ENCODE measurements at regions not wholly inside any gene's neighbourhood (a gene's known extent, or its start where the extent isn't known, plus 50 kb on each side); places are given as distances from the start of the nearest gene placed in this dataset.

GRCh38 chr14:42980419-42980818, 1373.7 kb downstream of the LRFN5 start:
- CTCF ChIA-PET, result no interaction called here
- H2AK9ac ChIP-seq (replicated peaks; ENCODE audit: low read depth, low read length, poor library complexity), result no peak overlapping the region
- no peak overlapping the region for H3K27ac ChIP-seq (ENCODE audit: insufficient read depth, low read length)
- WGBS, 2 experiments (ENCODE audit: extremely low coverage in 2 of 2, insufficient read length in 1 of 2), result no CpG with 5 or more reads among the region's 1 CpG
- H3K4ac ChIP-seq (ENCODE audit: low read depth, low read length), result no peak overlapping the region
- H2AFZ ChIP-seq (replicated peaks; ENCODE audit: low read length, poor library complexity), result no peak overlapping the region
- no peaks in the 10 kb centered on the region for H3K4me1 ChIP-seq (ENCODE audit: control insufficient read depth, insufficient read depth, low read length)
- dilution Hi-C loops (cut with HindIII; ENCODE audit: low sequenced_read_pairs, unreplicated experiment) (no loop called here), in situ Hi-C loops (cut with MboI; ENCODE audit: low sequenced_read_pairs) (no loop called here), intact Hi-C loops (cut with micrococcal nuclease) (no loop called here)
- H3K79me1 ChIP-seq (ENCODE audit: low read depth in 1 of 2, low read length in 2 of 2), result no peaks in the 10 kb centered on the region
- H2AK5ac ChIP-seq (ENCODE audit: low read depth, low read length), result no peak overlapping the region
- no peak overlapping the region for H3K9ac ChIP-seq (ENCODE audit: low read depth, low read length)
- DNase-seq, result no peak
- POLR2A ChIA-PET (ENCODE audit: unreplicated experiment), result no interaction called here
- no peaks in the 10 kb centered on the region for H3K36me3 ChIP-seq (ENCODE audit: control insufficient read depth, insufficient read depth, low read length)
- H3K4me3 ChIP-seq (ENCODE audit: insufficient read depth, low read depth, low read length), result no peak overlapping the region
- H4K8ac ChIP-seq (ENCODE audit: low read depth in 2 of 2, low read length in 2 of 2), result no peak overlapping the region
- H3K14ac ChIP-seq (replicated peaks; ENCODE audit: low read depth, low read length), result no peak overlapping the region
- no peak overlapping the region for H3K18ac ChIP-seq (ENCODE audit: low read depth, low read length)
- no peak overlapping the region for H4K91ac ChIP-seq (ENCODE audit: insufficient read depth, low read depth, low read length)
- H4K20me1 ChIP-seq (ENCODE audit: insufficient read depth, low read length), result no peaks in the 10 kb centered on the region
- no peak for ATAC-seq (ENCODE audit: low read depth)
- no peak overlapping the region for H2BK120ac ChIP-seq (ENCODE audit: low read depth, low read length)
- no peaks in the 10 kb centered on the region for H3K27me3 ChIP-seq (ENCODE audit: control insufficient read depth, insufficient read depth, low read length)
- H2BK15ac ChIP-seq (ENCODE audit: low read depth, low read length), result no peak overlapping the region
- no peak overlapping the region for H3K56ac ChIP-seq (ENCODE audit: extremely low read depth, insufficient read depth, low read length)
- H4K5ac ChIP-seq (ENCODE audit: low read depth, low read length), result no peak overlapping the region
- no peak for TF ChIP-seq NFE2L2 (IDR thresholded peaks at IDR 0.05; ENCODE audit: low read depth, low read length)
- no peak for TF ChIP-seq FOS (IDR thresholded peaks at IDR 0.05; ENCODE audit: low read depth, low read length)
- no peak for TF ChIP-seq MAFK (IDR thresholded peaks at IDR 0.05; ENCODE audit: low read depth, low read length)
- TF ChIP-seq RFX5 (IDR thresholded peaks at IDR 0.05; ENCODE audit: low read depth, low read length), result no peak
- no peak for TF ChIP-seq BHLHE40 (IDR thresholded peaks at IDR 0.05; ENCODE audit: low read depth, low read length)
- TF ChIP-seq CEBPB (IDR thresholded peaks at IDR 0.05; ENCODE audit: low read depth, low read length), result no peak
- TF ChIP-seq RCOR1 (IDR thresholded peaks at IDR 0.05; ENCODE audit: insufficient replicate concordance, low read length), result no peak
- TF ChIP-seq RAD21 (IDR thresholded peaks at IDR 0.05; ENCODE audit: low read length), result no peak
- no peak for TF ChIP-seq CHD1 (IDR thresholded peaks at IDR 0.05; ENCODE audit: low read depth, low read length)
- TF ChIP-seq MAZ (IDR thresholded peaks at IDR 0.05; ENCODE audit: borderline replicate concordance, low read depth, low read length), result no peak
- TF ChIP-seq USF2 (IDR thresholded peaks at IDR 0.05; ENCODE audit: low read depth, low read length), result no peak
- no peak for TF ChIP-seq ELK1 (IDR thresholded peaks at IDR 0.05; ENCODE audit: borderline replicate concordance, low read depth, low read length)
- no peak for TF ChIP-seq CTCF (conservative IDR thresholded peaks at IDR 0.05; ENCODE audit: low read depth, low read length)
- no peak for TF ChIP-seq SMC3 (IDR thresholded peaks at IDR 0.05; ENCODE audit: low read depth, low read length)
- no peak for TF ChIP-seq MXI1 (IDR thresholded peaks at IDR 0.05; ENCODE audit: borderline replicate concordance, low read depth, low read length)
- TF ChIP-seq POLR2A (IDR thresholded peaks at IDR 0.05; ENCODE audit: low read depth, low read length), result no peak
- H3K4me2 ChIP-seq (ENCODE audit: low read depth, low read length), result no peak overlapping the region
- H2BK5ac ChIP-seq (ENCODE audit: low read depth, low read length, poor library complexity, severe bottlenecking), result no peak overlapping the region
- no TSS peak for BruUV-seq (replicated peaks)
- H3K23ac ChIP-seq (ENCODE audit: low read depth, low read length), result no peak overlapping the region
- no peaks in the 10 kb centered on the region for H3K9me1 ChIP-seq (ENCODE audit: insufficient read depth, low read length)
- no peaks in the 10 kb centered on the region for H3K9me3 ChIP-seq (ENCODE audit: control insufficient read depth, insufficient read depth, low read length)
- H2BK20ac ChIP-seq (ENCODE audit: low read depth, low read length), result no peak overlapping the region
